Keratinocyte (primary cell): ENCODE measurements at regions not wholly inside any gene's neighbourhood (a gene's known extent, or its start where the extent isn't known, plus 50 kb on each side); places are given as distances from the start of the nearest gene placed in this dataset.

Experiments used
- EZH2 ChIP-seq: IDR thresholded peaks from one replicate; pipeline ENCODE4 v1.6.1; 2012; ENCODE audit warnings: inconsistent platforms, mild to moderate bottlenecking, low read length, moderate library complexity
- TF ChIP-seq, protein P1 (sequence below), 3 experiments: IDR thresholded peaks in 1 of 3; conservative IDR thresholded peaks in 1 of 3; optimal IDR thresholded peaks in 1 of 3; 2 replicates in 2 of 3; 3 replicates in 1 of 3; pipeline versions ENCODE3 to v1.5.1; 2011; ENCODE audit warnings: low read length in 3 of 3, mild to moderate bottlenecking in 3 of 3, moderate library complexity in 2 of 3, control low read depth in 1 of 3, inconsistent platforms in 1 of 3; ENCODE audit not compliant: insufficient read depth in 2 of 3; ENCODE audit errors: extremely low read depth in 1 of 3

DNA sequence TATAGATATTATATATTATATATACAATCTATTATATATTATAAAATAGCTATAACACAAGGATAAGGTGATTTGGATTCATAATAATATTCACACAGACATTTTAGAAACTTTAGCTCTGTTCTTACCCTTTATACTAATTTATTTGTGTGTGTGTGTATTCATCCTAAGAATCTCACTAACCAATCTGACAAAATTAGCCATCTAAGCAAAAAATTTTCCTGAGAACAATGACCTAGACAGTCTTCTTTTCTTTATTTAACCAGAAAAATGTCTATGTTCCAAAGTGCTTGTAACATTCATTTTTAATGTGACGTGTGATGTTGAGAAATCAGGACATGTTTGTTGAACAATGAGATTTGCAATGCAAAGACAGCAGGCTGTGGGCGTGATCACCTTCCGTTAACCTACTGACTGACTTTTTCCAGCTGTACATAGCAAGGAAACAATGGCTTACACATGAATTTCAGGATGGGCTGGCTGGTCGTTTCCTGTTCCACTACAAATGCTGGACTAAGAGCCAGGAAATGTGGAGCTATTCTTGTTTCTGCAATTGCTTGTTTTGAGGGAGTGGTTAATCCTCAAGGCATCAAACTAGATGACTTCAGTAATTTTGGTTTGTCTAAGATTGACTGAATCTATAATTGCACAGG lies 634.6 kb upstream of the ARGLU1 start:
- no peak for TF ChIP-seq EZH2
- TF ChIP-seq, protein P1, sequence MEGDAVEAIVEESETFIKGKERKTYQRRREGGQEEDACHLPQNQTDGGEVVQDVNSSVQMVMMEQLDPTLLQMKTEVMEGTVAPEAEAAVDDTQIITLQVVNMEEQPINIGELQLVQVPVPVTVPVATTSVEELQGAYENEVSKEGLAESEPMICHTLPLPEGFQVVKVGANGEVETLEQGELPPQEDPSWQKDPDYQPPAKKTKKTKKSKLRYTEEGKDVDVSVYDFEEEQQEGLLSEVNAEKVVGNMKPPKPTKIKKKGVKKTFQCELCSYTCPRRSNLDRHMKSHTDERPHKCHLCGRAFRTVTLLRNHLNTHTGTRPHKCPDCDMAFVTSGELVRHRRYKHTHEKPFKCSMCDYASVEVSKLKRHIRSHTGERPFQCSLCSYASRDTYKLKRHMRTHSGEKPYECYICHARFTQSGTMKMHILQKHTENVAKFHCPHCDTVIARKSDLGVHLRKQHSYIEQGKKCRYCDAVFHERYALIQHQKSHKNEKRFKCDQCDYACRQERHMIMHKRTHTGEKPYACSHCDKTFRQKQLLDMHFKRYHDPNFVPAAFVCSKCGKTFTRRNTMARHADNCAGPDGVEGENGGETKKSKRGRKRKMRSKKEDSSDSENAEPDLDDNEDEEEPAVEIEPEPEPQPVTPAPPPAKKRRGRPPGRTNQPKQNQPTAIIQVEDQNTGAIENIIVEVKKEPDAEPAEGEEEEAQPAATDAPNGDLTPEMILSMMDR (optimal IDR thresholded peaks at IDR 0.05 in 1 of 3, IDR thresholded peaks at IDR 0.05 in 1 of 3, conservative IDR thresholded peaks at IDR 0.05 in 1 of 3; ENCODE audit: extremely low read depth in 1 of 3, insufficient read depth in 2 of 3, low read length in 3 of 3): no peak
